NCI-H345 treated with DMSO at 0.1 percent for 48 hours (cell line): ENCODE measurements at regions not wholly inside any gene's neighbourhood (a gene's known extent, or its start where the extent isn't known, plus 50 kb on each side); places are given as distances from the start of the nearest gene placed in this dataset.

Experiments
- DNase-seq: peaks from one replicate; lab custom pipeline; 2025; ENCODE audit not compliant: unreplicated experiment; lab: John Stamatoyannopoulos, UW

- DNase-seq: no peak
Observed at GRCh38 chrX:124820738-124821137, 474.4 kb downstream of the SH2D1A start.

- no peak for DNase-seq
Observed at GRCh38 chrX:124827258-124827845, 481.0 kb downstream of the SH2D1A start.

- DNase-seq: no peak
Observed at GRCh38 chrX:124829930-124830329, 483.6 kb downstream of the SH2D1A start.

GRCh38 chrX:124836786-124837185, 482.9 kb upstream of the TEX13C start:
- no peak for DNase-seq

- no peak for DNase-seq
Observed at GRCh38 chrX:124842205-124842604, 477.5 kb upstream of the TEX13C start.

- DNase-seq: no peak
Observed at GRCh38 chrX:124860736-124861135, 458.9 kb upstream of the TEX13C start.

GRCh38 chrX:124862301-124862700, 457.4 kb upstream of the TEX13C start:
- no peak for DNase-seq

GRCh38 chrX:124863303-124863702, 456.4 kb upstream of the TEX13C start:
- no peak for DNase-seq

- DNase-seq: no peak
Observed at GRCh38 chrX:124887572-124887971, 432.1 kb upstream of the TEX13C start.

- no peak for DNase-seq
Observed at GRCh38 chrX:124895947-124896346, 423.7 kb upstream of the TEX13C start.

GRCh38 chrX:124902953-124903352, 416.7 kb upstream of the TEX13C start:
- DNase-seq: no peak

- DNase-seq: no peak
Observed at GRCh38 chrX:124910611-124911010, 409.1 kb upstream of the TEX13C start.

GRCh38 chrX:124917011-124917410, 402.7 kb upstream of the TEX13C start:
- DNase-seq: no peak

- no peak for DNase-seq
Observed at GRCh38 chrX:124925681-124926080, 394.0 kb upstream of the TEX13C start.

GRCh38 chrX:124931241-124931640, 388.4 kb upstream of the TEX13C start:
- no peak for DNase-seq

GRCh38 chrX:124931958-124932357, 387.7 kb upstream of the TEX13C start:
- no peak for DNase-seq

- DNase-seq: no peak
Observed at GRCh38 chrX:124938715-124939114, 381.0 kb upstream of the TEX13C start.

- no peak for DNase-seq
Observed at GRCh38 chrX:124940531-124940930, 379.1 kb upstream of the TEX13C start.

- no peak for DNase-seq
Observed at GRCh38 chrX:124954402-124954801, 365.3 kb upstream of the TEX13C start.

GRCh38 chrX:124960454-124960853, 359.2 kb upstream of the TEX13C start:
- no peak for DNase-seq

- DNase-seq: no peak
Observed at GRCh38 chrX:124963717-124964116, 356.0 kb upstream of the TEX13C start, which contains the start of gene TENM1. Gene TENM1, minus strand, starts transcription at chrX:124963817.

- DNase-seq: no peak
Observed at GRCh38 chrX:124975456-124975855, 344.2 kb upstream of the TEX13C start.

GRCh38 chrX:124981420-124981819, 338.3 kb upstream of the TEX13C start:
- no peak for DNase-seq
